Urinary bladder (tissue), 3 donors: ENCODE measurements at regions not wholly inside any gene's neighbourhood (a gene's known extent, or its start where the extent isn't known, plus 50 kb on each side); places are given as distances from the start of the nearest gene placed in this dataset.
"Not testable (repeated sequence)": the region's sequence is repeated elsewhere in the genome, so short reads cannot be mapped to it uniquely, and the experiment has no call there.

ENCODE experiments used
- DNase-seq: peaks from one replicate; pipeline ENCODE4 v3.0.0-alpha.2; 2015; ENCODE audit errors: extremely low spot score
- H3K27ac ChIP-seq: one replicate; pipeline ENCODE4 v1.5.1; 2013; ENCODE audit warnings: low read depth, mild to moderate bottlenecking, moderate library complexity
- H3K36me3 ChIP-seq: one replicate; pipeline ENCODE4 v1.6.1; 2013; ENCODE audit warnings: mild to moderate bottlenecking, moderate library complexity; ENCODE audit not compliant: insufficient read depth
- H3K4me1 ChIP-seq: one replicate; pipeline ENCODE4 v1.6.1; 2013; ENCODE audit warnings: mild to moderate bottlenecking, moderate library complexity; ENCODE audit not compliant: insufficient read depth
- H3K4me3 ChIP-seq: one replicate; pipeline ENCODE4 v1.5.1; 2013; ENCODE audit warnings: low read depth, low read length
- WGBS: extraction: QIAGEN DNeasy Blood & Tissue Kit; methylation state at CpG from one replicate; pipeline ENCODE4 v1.1.7; 2013; 5-methylcytosine and 5-hydroxymethylcytosine counted together
- donor health status: healthy with polysubstance abuse.
- donor health status: healthy.

DNA sequence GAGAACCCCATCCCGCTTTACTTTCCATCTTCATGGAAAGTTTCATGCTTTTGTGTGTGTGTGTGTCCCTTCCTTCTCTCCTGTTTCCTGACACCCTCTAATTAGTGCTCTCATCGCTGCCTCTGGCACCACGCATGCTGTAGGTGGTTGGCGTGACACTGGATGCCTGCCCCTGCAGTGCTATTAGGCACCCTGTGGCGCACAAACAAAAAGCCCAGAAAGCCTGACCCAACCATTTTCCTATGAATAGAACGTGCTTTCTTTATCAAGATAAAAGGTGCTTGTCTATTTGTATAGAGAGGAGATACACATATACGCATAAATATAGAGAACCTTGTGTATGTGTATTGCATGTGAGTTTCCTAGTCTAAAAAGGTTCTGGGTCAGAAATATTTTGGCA, 120.8 kb upstream of the CDCA7L start:
- no peak for DNase-seq
- Histone ChIP-seq H3K4me3 (no peak overlapping the region), H3K27ac (no peak overlapping the region), H3K4me1 (no peaks in the 10 kb centered on the region), H3K36me3 (no peaks in the 10 kb centered on the region)
- 66% methylated on average over 7 of the region's 7 CpGs for WGBS

DNA sequence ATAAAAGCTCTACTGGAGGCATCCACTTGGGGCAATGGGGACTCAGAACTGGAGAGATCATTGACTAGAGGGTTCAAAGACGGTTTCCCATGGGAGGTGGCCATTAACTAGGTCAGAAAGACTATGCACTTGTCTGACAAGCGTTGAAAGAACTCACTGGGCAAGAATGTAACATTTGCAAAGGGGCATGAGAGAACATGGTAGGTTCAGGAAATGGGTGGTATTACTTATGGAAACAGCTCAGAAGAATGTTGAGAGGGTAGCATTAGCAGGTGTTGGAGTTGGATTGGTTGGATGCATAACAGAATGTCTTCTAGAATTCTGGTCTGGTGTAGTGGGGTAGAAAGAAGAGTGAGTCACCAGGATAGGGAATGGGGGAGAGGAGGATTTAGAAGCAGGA, 119.1 kb upstream of the CDCA7L start:
- Histone ChIP-seq H3K36me3 (no peaks in the 10 kb centered on the region), H3K27ac (no peak overlapping the region), H3K4me1 (no peaks in the 10 kb centered on the region), H3K4me3 (no peak overlapping the region)
- WGBS, result 83% methylated on average over 2 of the region's 2 CpGs
- DNase-seq, result no peak

DNA sequence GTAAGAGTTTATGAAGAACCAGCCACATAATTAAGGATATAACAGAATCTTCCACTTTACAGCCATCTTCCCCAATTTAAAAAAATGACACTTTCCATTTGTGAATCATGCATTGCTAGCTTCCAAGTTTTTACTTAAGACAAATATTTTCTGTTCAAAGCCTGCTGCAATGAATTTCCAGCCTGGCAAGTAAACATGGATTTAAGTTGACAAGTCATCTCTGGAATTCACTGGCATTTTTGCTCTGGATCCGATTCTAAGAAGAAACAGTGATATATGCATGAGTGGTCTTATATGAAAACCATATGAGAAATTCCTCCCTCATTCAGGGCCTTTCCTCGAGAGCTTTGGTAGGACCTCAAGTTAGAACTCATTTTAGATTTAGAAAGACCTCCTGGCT, 116.1 kb upstream of the CDCA7L start:
- no peaks in the 10 kb centered on the region for H3K4me1 ChIP-seq
- H3K27ac ChIP-seq, result no peak overlapping the region
- WGBS, result 45% methylated on average over 2 of the region's 2 CpGs
- no peak for DNase-seq
- H3K36me3 ChIP-seq, result no peaks in the 10 kb centered on the region
- H3K4me3 ChIP-seq, result no peak overlapping the region

DNA sequence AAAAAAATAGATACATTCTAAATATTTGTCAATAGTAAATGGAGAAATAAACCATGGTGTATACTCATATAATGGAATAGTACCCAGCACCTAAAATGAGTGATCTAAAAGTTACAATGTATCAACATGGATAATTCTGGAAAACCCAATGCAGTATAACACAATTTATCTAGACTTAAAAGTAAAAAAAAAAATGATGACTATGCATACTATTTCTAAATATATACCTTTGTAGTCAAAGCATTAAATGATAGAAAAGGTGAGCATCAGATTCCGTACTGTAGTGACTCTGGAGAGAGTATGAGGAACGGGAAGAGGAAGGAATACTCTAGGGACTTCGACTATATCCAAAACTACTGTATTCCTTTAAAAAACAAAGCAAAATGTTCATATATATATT, 115.2 kb upstream of the CDCA7L start:
- no peak overlapping the region for H3K4me3 ChIP-seq
- no peak for DNase-seq
- WGBS, result 89% methylated on average over 3 of the region's 3 CpGs

DNA sequence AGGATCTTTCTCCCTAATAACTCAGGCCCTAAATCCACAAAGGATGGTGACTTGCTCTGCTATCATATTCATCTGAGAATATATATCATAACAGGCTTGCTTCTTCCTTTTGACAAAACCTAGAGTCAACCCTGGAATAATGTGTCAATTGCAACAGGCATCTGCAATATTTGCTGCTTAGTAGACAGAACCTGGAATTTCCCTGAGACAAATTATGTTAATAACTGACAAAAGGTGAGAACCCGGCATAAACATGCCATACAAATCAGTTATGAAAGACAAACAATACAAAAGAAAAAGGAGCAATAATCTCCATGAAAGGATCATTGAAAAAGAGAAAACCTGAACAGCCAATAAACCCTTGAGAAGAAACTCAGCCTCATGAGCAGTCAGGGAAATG, 114.5 kb upstream of the CDCA7L start:
- 94% methylated on average over 1 of the region's 1 CpG for WGBS
- Histone ChIP-seq H3K4me3 (no peak overlapping the region), H3K36me3 (no peaks in the 10 kb centered on the region), H3K27ac (no peak overlapping the region), H3K4me1 (no peaks in the 10 kb centered on the region)
- DNase-seq, result no peak

More for the DNA sequence above, 115.2 kb upstream of the CDCA7L start:
- H3K27ac ChIP-seq, result no peak overlapping the region
- no peaks in the 10 kb centered on the region for H3K36me3 ChIP-seq
- no peaks in the 10 kb centered on the region for H3K4me1 ChIP-seq

DNA sequence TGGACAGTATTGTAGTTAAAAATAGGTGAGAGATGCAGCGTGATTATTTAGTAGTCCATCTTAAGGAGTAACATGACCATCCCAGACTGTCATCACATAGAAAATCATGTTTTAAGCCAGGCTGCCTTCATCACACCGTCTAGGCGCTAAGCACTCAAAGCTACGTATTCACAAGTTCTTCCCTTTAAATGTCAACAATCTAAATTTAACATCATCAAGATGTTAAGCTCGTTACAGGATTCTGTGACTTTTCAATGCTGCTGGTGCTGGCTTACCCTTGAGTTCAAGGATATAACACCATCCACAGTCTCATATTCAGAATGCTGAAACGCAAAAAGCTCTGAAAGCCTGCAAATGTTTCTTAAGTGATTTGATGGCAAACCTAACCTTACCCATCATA, 109.5 kb upstream of the CDCA7L start:
- 52% methylated on average over 6 of the region's 6 CpGs for WGBS
- no peak overlapping the region for H3K4me3 ChIP-seq
- no peaks in the 10 kb centered on the region for H3K36me3 ChIP-seq
- no peak for DNase-seq
- no peaks in the 10 kb centered on the region for H3K4me1 ChIP-seq
- H3K27ac ChIP-seq, result no peak overlapping the region

DNA sequence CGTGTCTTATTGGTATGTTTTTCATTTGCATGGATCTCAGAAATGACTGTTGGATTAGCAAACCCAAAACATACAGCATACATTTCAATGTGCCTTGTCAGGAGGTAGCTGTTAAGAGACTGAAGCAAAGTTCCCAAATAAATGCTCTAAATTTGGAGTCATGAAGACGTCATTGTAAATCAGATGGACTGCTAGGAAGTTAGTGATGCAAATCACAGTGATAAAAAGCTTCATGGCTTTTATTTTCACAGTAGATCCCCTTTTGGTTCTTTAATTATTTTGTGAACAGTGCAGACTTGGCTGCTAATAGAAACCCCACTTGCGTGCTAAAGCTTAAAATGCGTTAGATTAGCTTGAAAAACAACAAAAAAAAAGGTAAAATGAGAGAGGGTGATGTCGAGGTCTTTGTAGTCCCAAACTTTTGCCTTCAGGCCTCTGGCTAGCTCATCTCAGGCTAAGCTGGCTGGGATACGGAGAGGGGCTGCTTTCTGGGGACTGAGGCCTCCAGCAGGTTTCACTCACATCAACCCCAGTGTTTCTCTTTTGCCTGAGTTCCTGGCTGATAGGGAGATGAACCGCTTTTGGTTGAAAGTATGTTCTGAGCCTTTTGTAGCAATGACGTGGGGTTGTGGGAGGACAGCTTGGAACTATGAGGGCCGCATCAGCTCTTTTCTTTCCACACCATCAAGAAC, 107.1 kb upstream of the CDCA7L start:
- Histone ChIP-seq H3K4me3 (no peak overlapping the region), H3K4me1 (no peaks in the 10 kb centered on the region), H3K27ac (no peak overlapping the region), H3K36me3 (no peaks in the 10 kb centered on the region)
- 66% methylated on average over 9 of the region's 9 CpGs for WGBS
- DNase-seq, result no peak

DNA sequence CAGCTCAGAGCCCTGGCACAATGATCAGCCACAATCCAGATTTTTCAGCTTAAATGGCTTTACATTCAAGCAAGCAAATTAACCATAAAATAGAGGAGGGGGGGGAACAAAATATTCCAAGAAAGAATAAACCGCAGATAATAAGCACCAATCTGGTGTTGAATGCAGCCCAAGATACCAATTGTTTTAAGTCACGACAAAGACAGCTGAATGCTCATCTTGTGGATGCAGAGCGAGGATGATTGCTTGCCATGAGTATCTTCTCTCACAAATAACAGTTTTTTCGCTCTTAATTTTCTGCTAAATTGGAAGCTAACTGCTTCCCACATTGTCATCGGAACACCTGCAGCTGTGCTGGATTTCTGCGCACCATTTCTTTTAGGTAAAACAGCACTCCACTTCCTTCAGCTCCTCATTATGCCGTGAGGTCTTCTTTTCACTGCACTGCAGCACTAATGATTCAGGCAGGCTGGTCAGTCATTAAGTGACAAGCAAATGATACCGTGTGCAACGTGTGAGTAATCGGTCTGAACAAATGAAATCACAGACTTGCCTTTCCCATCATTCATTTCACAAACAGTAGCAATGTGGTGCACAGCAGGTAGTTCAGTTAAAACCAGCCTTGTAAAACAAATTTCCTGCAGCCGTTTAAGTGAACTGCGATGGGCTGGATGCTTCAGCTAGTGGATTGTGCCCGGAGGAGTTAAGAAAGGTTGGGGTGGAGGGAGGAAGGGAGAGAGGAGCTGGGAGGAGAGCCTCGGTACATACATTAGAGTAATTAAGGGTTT, 106.4 kb upstream of the CDCA7L start:
- no peak for DNase-seq
- WGBS, result 57% methylated on average over 14 of the region's 14 CpGs
- H3K36me3 ChIP-seq, result no peaks in the 10 kb centered on the region

DNA sequence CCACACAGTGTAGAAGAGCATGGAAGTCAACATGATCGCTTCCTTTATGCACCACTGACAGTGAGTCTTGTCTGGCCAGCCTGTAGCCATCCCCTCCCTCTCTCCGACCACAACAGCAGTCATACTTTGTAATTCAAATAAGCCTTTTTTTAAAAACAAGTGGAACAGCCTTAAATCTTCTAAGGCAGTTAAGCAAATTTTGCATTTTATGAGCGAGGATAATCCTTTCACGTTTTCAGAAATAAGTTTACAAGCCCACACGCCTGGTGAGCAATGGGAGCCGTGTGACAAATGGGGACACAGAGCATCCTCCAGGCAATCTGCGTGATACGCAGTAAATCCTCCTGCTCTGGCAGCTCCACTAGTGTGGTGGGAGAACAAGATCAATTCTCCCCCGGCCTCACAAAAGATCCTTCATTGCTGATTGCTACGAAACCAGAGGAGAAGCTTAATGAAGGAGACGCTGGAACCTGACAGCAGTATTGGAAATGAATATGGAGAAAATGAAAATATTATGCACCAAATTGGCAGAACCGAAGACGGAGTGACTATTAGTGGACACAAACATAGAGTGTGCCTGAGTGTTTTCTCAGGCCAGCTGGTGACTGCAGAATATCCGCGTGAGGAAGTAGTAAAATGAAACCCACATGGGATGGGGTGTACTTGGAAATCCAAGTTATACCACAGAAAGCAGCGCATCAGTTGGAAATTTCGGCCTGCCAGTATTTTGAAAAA, 104.2 kb upstream of the CDCA7L start:
- Histone ChIP-seq H3K4me1 (no peaks in the 10 kb centered on the region), H3K4me3 (no peak overlapping the region), H3K27ac (no peak overlapping the region), H3K36me3 (no peaks in the 10 kb centered on the region)
- no peak for DNase-seq
- WGBS, result 62% methylated on average over 17 of the region's 17 CpGs

More for the DNA sequence above, 106.4 kb upstream of the CDCA7L start:
- H3K4me1 ChIP-seq, result no peaks in the 10 kb centered on the region
- no peak overlapping the region for H3K4me3 ChIP-seq
- no peak overlapping the region for H3K27ac ChIP-seq

DNA sequence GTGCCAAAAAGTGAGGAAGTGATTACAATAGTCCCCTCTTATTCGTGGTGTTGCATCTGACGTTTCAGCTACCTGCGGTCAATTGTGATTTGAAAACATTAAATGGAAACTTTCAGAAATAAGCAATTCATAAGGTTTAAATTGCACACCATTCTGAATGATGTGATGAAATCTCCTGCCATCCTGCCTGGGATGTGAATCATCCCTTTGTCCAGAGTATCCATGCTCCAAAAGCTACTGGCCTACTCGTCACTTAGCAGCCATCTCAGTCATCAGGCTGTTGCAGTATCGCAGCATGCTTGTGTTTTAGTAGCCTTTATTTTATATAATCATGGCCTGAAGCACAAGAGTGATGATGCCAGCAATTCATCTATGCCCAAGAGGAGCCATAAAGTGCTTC, 97.7 kb upstream of the CDCA7L start:
- no peak overlapping the region for H3K27ac ChIP-seq
- no peaks in the 10 kb centered on the region for H3K4me1 ChIP-seq
- H3K4me3 ChIP-seq, result no peak overlapping the region
- H3K36me3 ChIP-seq, result no peaks in the 10 kb centered on the region
- 92% methylated on average over 5 of the region's 5 CpGs for WGBS
- DNase-seq, result no peak

DNA sequence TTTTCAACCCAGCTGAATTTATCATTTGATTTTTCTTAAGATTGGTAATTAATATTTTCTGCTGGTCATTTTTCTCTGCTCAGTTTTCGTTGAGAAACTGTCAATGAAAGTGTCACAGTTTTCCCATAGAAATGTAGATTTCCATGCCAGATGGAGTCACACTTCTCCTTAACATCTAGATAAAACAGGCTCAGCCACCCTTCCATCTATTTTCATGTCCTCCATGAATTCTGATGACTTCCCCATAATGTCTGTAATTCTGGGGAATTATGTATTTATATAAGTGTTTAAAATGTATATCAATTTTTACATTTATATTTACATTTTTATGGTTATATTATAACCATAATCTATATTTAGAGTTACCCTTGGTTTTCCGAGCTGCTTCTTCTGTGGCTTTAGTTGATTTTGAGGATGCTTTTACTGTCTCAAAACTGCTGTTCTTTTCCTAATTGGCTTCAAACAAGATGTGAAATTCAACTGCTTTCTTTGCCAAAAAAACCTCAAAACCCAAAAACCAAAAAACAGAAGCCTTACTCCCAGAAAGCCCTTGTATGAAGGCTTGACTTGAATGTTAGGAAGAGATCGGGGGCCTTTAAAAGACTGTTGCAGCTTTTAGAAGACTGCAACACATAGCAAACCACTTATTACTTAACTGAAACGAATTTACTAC, 95.4 kb upstream of the CDCA7L start:
- H3K4me1 ChIP-seq, result no peaks in the 10 kb centered on the region
- no peak overlapping the region for H3K27ac ChIP-seq

DNA sequence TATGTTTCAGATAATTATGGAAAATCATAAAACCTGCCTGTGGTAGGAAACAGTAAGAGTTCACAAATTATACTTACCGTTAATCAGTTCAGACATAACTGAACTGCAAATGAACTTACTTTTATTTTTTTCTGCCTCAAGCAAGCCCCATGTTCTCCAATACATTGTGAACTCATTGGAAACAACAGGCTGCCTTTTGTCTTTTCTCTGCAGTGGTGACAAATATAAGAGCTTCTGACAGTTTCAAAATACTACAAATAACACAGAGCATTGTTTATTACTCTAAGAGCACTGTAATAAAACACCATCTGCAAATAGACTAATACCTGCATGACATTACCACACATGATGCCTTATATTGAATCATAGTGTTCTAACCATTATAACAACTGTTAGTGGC, 94.0 kb upstream of the CDCA7L start:
- no peak overlapping the region for H3K27ac ChIP-seq
- no peak for DNase-seq
- no peaks in the 10 kb centered on the region for H3K36me3 ChIP-seq
- H3K4me3 ChIP-seq, result no peak overlapping the region
- H3K4me1 ChIP-seq, result no peaks in the 10 kb centered on the region
- 44% methylated on average over 1 of the region's 1 CpG for WGBS

More for the DNA sequence above, 95.4 kb upstream of the CDCA7L start:
- no peak for DNase-seq
- 69% methylated on average over 4 of the region's 4 CpGs for WGBS
- no peak overlapping the region for H3K4me3 ChIP-seq
- H3K36me3 ChIP-seq, result no peaks in the 10 kb centered on the region

DNA sequence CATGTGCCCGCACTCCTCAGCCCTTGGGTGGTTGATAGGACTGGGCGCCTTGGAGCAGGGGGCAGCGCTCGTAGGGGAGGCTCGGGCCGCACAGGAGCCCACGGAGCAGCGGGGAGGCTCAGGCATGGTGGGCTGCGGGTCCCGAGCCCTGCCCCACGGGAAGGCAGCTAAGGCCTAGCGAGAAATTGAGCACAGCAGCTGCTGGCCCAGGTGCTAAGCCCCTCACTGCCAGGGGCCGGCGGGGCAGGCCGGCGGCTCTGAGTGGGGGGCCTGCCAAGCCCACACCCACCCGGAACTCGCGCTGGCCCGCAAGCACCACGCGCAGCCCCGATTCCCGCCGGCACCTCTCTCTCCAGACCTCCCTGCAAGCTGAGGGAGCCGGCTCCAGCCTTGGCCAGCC, 86.7 kb upstream of the CDCA7L start:
- not testable (repeated sequence) for H3K4me1 ChIP-seq, H3K36me3 ChIP-seq, H3K4me3 ChIP-seq, DNase-seq, H3K27ac ChIP-seq
- 88% methylated on average over 26 of the region's 26 CpGs for WGBS
